ENCODE measurements at regions not wholly inside any gene's neighbourhood (a gene's known extent, or its start where the extent isn't known, plus 50 kb on each side); places are given as distances from the start of the nearest gene placed in this dataset.

DNA sequence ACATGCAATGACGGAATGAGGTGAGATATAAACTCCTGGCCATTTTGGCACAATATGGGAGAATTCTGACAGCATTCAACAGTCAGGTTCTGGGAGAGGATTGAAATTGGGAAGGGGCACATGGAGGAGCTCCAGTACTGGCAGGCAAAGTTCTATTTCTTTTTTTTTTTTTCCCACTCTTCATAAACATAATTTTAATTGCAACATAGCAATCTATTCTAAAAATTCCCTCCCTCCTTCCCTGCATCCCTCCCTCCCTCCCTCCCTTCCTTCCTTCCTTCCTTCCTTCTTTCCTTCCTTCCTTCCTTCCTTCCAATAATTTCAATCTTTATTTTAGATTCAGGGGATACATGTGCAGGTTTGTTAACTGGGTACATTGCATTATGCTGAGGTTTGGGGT is 93.2 kb downstream of the PTCSC3 start:
- H3K9me3 Mint-ChIP-seq (ENCODE audit: low read depth), result peaks cover 4% of the 10 kb centered on the region
- H3K4me1 Mint-ChIP-seq (ENCODE audit: low read depth), result peaks cover 3% of the 10 kb centered on the region
- H3K36me3 Mint-ChIP-seq (ENCODE audit: insufficient read depth), result no peaks in the 10 kb centered on the region
- TF ChIP-seq, protein P1, sequence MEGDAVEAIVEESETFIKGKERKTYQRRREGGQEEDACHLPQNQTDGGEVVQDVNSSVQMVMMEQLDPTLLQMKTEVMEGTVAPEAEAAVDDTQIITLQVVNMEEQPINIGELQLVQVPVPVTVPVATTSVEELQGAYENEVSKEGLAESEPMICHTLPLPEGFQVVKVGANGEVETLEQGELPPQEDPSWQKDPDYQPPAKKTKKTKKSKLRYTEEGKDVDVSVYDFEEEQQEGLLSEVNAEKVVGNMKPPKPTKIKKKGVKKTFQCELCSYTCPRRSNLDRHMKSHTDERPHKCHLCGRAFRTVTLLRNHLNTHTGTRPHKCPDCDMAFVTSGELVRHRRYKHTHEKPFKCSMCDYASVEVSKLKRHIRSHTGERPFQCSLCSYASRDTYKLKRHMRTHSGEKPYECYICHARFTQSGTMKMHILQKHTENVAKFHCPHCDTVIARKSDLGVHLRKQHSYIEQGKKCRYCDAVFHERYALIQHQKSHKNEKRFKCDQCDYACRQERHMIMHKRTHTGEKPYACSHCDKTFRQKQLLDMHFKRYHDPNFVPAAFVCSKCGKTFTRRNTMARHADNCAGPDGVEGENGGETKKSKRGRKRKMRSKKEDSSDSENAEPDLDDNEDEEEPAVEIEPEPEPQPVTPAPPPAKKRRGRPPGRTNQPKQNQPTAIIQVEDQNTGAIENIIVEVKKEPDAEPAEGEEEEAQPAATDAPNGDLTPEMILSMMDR (IDR thresholded peaks at IDR 0.05; ENCODE audit: unreplicated experiment), result no peak
- H3K27me3 Mint-ChIP-seq, result peaks cover 29% of the 10 kb centered on the region
- no peak for DNase-seq (ENCODE audit: low spot score, unreplicated experiment)
- H3K4me3 Mint-ChIP-seq (ENCODE audit: low read depth), result no peak overlapping the region
- H3K27ac Mint-ChIP-seq, result no peak overlapping the region

DNA sequence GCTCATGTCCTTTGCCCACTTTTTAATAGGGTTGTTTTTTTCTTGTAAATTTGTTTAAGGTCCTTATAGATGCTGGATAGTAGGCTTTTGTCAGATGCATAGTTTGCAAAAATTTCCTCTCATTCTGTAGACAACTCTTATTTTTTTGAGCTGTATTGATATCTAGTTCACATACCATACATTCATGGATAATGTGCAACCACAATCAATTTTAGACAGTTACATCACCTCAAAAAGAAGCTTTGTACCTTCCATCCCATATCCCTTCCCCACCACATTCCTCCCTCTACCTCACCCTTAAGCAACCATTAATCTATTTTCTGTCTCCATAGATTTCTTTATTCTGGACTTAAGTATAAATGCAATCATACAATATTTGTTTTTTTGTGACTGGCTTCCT is 98.4 kb downstream of the PTCSC3 start:
- H3K36me3 Mint-ChIP-seq (ENCODE audit: insufficient read depth), result no peaks in the 10 kb centered on the region
- no peak for DNase-seq (ENCODE audit: low spot score, unreplicated experiment)
- no peak overlapping the region for H3K27ac Mint-ChIP-seq
- H3K27me3 Mint-ChIP-seq, result peaks cover 36% of the 10 kb centered on the region
- H3K4me3 Mint-ChIP-seq (ENCODE audit: low read depth), result no peak overlapping the region
- H3K4me1 Mint-ChIP-seq (ENCODE audit: low read depth), result no peaks in the 10 kb centered on the region
- peaks cover 9% of the 10 kb centered on the region for H3K9me3 Mint-ChIP-seq (ENCODE audit: low read depth)
- TF ChIP-seq, protein P1 (IDR thresholded peaks at IDR 0.05; ENCODE audit: unreplicated experiment), result no peak

DNA sequence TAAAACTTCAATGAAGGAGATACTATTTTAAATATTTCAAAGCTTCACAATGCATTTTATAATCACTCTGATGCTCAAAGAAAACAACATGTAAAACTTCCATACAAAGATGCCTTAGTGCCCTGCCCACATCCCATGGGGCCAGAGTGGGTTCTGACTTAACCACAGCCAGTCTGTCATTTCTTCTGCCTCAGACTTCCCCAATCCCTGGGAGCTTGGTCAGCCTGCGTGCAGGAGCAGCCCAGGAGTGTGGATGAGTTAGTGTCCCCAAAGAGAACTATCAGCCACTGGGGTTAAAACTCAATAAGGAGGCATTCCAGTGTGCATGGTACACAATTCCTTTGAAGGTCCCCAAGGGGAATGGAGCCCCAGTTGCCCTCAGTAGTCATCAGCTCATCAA is 100.3 kb downstream of the PTCSC3 start:
- DNase-seq (ENCODE audit: low spot score, unreplicated experiment), result no peak

DNA sequence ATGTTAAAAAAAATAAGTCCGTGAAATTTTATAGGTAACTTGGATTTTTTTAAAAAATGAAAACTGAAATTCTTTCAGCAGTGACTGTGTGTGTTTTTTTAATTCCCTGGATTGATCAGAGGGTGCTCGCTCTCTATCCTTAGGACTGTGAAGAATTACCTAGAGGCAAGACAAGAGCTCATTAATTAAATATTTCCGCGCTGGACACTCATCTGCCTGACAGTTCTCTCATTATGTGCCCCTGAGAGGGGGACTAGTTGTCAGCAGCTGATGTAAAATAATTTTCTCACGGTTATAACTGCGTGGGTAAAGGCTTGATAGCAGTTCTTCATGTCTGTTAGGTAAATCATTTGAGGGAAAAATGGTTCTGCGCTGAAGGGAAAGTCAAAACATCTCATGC is 101.3 kb downstream of the PTCSC3 start:
- H3K4me3 Mint-ChIP-seq (ENCODE audit: low read depth), result no peak overlapping the region
- DNase-seq (ENCODE audit: low spot score, unreplicated experiment), result no peak

More for the DNA sequence above, 100.3 kb downstream of the PTCSC3 start:
- H3K4me3 Mint-ChIP-seq (ENCODE audit: low read depth), result no peak overlapping the region
- no peaks in the 10 kb centered on the region for H3K4me1 Mint-ChIP-seq (ENCODE audit: low read depth)
- H3K9me3 Mint-ChIP-seq (ENCODE audit: low read depth), result peaks cover 9% of the 10 kb centered on the region
- TF ChIP-seq, protein P1 (IDR thresholded peaks at IDR 0.05; ENCODE audit: unreplicated experiment), result no peak
- H3K36me3 Mint-ChIP-seq (ENCODE audit: insufficient read depth), result no peaks in the 10 kb centered on the region
- peaks cover 43% of the 10 kb centered on the region for H3K27me3 Mint-ChIP-seq
- no peak overlapping the region for H3K27ac Mint-ChIP-seq

DNA sequence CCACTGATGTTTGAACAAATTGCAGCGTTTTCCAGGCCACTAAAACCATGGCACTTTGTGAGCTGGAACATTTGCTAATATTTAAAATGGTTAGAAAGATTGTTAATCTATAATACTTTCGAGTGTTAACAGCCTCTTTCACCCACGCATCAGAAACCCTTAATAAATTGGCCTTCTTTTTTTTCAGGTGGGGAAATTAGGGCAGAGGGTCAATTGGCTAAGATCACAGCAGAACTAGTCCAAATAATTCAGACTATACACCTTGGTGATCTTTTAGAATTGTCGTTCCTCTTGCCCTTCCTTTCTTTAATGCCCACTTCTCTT is 105.8 kb downstream of the PTCSC3 start:
- Mint-ChIP-seq H3K36me3 (ENCODE audit: insufficient read depth) (no peaks in the 10 kb centered on the region), H3K4me3 (ENCODE audit: low read depth) (no peak overlapping the region), H3K4me1 (ENCODE audit: low read depth) (peaks cover 3% of the 10 kb centered on the region), H3K9me3 (ENCODE audit: low read depth) (no peaks in the 10 kb centered on the region), H3K27ac (no peak overlapping the region), H3K27me3 (peaks cover 60% of the 10 kb centered on the region)
- TF ChIP-seq, protein P1 (IDR thresholded peaks at IDR 0.05; ENCODE audit: unreplicated experiment), result no peak
- DNase-seq (ENCODE audit: low spot score, unreplicated experiment), result no peak

More for the DNA sequence above, 101.3 kb downstream of the PTCSC3 start:
- H3K27ac Mint-ChIP-seq, result no peak overlapping the region
- H3K9me3 Mint-ChIP-seq (ENCODE audit: low read depth), result peaks cover 9% of the 10 kb centered on the region
- H3K27me3 Mint-ChIP-seq, result peaks cover 42% of the 10 kb centered on the region
- no peaks in the 10 kb centered on the region for H3K36me3 Mint-ChIP-seq (ENCODE audit: insufficient read depth)
- H3K4me1 Mint-ChIP-seq (ENCODE audit: low read depth), result no peaks in the 10 kb centered on the region
- TF ChIP-seq, protein P1 (IDR thresholded peaks at IDR 0.05; ENCODE audit: unreplicated experiment), result no peak

All from progenitor cell of endocrine pancreas (in vitro differentiated cells).